ENCODE measurements at regions not wholly inside any gene's neighbourhood (a gene's known extent, or its start where the extent isn't known, plus 50 kb on each side); places are given as distances from the start of the nearest gene placed in this dataset.

GRCh38 chr6:153677522-153677921 is 361.5 kb upstream of the OPRM1 start:
- Histone ChIP-seq H3K4me1 (no peaks in the 10 kb centered on the region), H3K27me3 (ENCODE audit: low read depth) (no peaks in the 10 kb centered on the region), H3K27ac (no peak overlapping the region), H3K36me3 (no peaks in the 10 kb centered on the region), H3K4me3 (no peak overlapping the region), H3K9me3 (no peaks in the 10 kb centered on the region)
- intact Hi-C loops (cut with DNase I): no loop called here
- TF ChIP-seq CTCF (IDR thresholded peaks at IDR 0.05): no peak
- ATAC-seq (no peak), DNase-seq (no peak)

GRCh38 chr6:153673750-153674149 is 365.3 kb upstream of the OPRM1 start:
- Histone ChIP-seq H3K9me3 (no peaks in the 10 kb centered on the region), H3K27me3 (ENCODE audit: low read depth) (no peaks in the 10 kb centered on the region), H3K4me1 (no peaks in the 10 kb centered on the region), H3K36me3 (no peaks in the 10 kb centered on the region), H3K4me3 (no peak overlapping the region), H3K27ac (no peak overlapping the region)
- no peak for TF ChIP-seq CTCF (IDR thresholded peaks at IDR 0.05)
- intact Hi-C loops (cut with DNase I): no loop called here
- DNase-seq (no peak), ATAC-seq (no peak)

- H3K27me3 ChIP-seq (ENCODE audit: low read depth): no peaks in the 10 kb centered on the region
- no peak for DNase-seq
- H3K4me3 ChIP-seq: no peak overlapping the region
- no peaks in the 10 kb centered on the region for H3K4me1 ChIP-seq
- no peak for TF ChIP-seq CTCF (IDR thresholded peaks at IDR 0.05)
- no peaks in the 10 kb centered on the region for H3K9me3 ChIP-seq
- ATAC-seq: no peak
- intact Hi-C loops (cut with DNase I): no loop called here
- H3K27ac ChIP-seq: no peak overlapping the region
- no peaks in the 10 kb centered on the region for H3K36me3 ChIP-seq
These were observed 365.8 kb upstream of the OPRM1 start for GRCh38 chr6:153673225-153673624.

GRCh38 chr6:153670403-153671026 is 368.5 kb upstream of the OPRM1 start:
- TF ChIP-seq CTCF (IDR thresholded peaks at IDR 0.05): no peak

GRCh38 chr6:153668758-153669157 is 370.3 kb upstream of the OPRM1 start:
- ATAC-seq (no peak), DNase-seq (no peak)
- intact Hi-C loops (cut with DNase I): no loop called here
- Histone ChIP-seq H3K36me3 (no peaks in the 10 kb centered on the region), H3K27me3 (ENCODE audit: low read depth) (no peaks in the 10 kb centered on the region), H3K9me3 (no peaks in the 10 kb centered on the region), H3K27ac (no peak overlapping the region), H3K4me3 (no peak overlapping the region), H3K4me1 (no peaks in the 10 kb centered on the region)
- no peak for TF ChIP-seq CTCF (IDR thresholded peaks at IDR 0.05)

More at GRCh38 chr6:153670403-153671026, 368.5 kb upstream of the OPRM1 start:
- intact Hi-C loops (cut with DNase I): no loop called here
- DNase-seq: no peak
- no peaks in the 10 kb centered on the region for H3K4me1 ChIP-seq
- no peak overlapping the region for H3K4me3 ChIP-seq
- H3K27ac ChIP-seq: no peak overlapping the region
- no peak for ATAC-seq
- no peaks in the 10 kb centered on the region for H3K36me3 ChIP-seq
- no peaks in the 10 kb centered on the region for H3K9me3 ChIP-seq
- no peaks in the 10 kb centered on the region for H3K27me3 ChIP-seq (ENCODE audit: low read depth)
